ENCODE measurements at regions not wholly inside any gene's neighbourhood (a gene's known extent, or its start where the extent isn't known, plus 50 kb on each side); places are given as distances from the start of the nearest gene placed in this dataset.
"Not testable (repeated sequence)": the region's sequence is repeated elsewhere in the genome, so short reads cannot be mapped to it uniquely, and the experiment has no call there.

DNA sequence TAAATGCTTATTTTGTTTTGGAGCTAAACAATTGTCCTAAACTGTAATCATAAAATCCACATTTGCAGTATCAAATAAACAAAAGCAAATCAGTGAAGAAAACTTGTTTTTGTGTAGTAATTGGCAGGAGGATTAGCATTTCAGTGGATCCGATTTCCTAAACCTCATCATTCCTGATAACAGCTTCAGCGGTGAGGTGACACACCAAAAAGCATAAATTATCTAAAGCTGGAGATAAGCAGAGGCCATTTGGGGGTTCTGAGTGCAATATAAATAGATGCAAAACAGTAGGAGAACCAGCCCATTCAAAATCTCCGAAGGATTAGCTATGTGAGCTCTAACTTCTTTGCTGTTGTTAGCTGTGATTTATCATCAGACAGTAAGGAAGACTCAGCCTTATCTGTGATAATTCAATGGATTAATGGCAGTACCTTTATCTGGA, 235.8 kb downstream of the EPHA7 start:
- H3K9me3 ChIP-seq (ENCODE audit: control insufficient read depth, insufficient read depth, low read length) = no peaks in the 10 kb centered on the region
- H3K27ac ChIP-seq (ENCODE audit: low read depth, low read length) = no peak overlapping the region
- no peak overlapping the region for H3K4me3 ChIP-seq (ENCODE audit: low read depth, low read length)
- no peak for DNase-seq (ENCODE audit: low read depth, low spot score)
- TF ChIP-seq, protein P1, sequence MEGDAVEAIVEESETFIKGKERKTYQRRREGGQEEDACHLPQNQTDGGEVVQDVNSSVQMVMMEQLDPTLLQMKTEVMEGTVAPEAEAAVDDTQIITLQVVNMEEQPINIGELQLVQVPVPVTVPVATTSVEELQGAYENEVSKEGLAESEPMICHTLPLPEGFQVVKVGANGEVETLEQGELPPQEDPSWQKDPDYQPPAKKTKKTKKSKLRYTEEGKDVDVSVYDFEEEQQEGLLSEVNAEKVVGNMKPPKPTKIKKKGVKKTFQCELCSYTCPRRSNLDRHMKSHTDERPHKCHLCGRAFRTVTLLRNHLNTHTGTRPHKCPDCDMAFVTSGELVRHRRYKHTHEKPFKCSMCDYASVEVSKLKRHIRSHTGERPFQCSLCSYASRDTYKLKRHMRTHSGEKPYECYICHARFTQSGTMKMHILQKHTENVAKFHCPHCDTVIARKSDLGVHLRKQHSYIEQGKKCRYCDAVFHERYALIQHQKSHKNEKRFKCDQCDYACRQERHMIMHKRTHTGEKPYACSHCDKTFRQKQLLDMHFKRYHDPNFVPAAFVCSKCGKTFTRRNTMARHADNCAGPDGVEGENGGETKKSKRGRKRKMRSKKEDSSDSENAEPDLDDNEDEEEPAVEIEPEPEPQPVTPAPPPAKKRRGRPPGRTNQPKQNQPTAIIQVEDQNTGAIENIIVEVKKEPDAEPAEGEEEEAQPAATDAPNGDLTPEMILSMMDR (IDR thresholded peaks at IDR 0.05; ENCODE audit: low read depth, low read length) = no peak
- ChIA-PET CTCF (no interaction called here), POLR2A (no interaction called here)
- H3K27me3 ChIP-seq (ENCODE audit: control insufficient read depth, insufficient read depth, low read length) = no peaks in the 10 kb centered on the region

DNA sequence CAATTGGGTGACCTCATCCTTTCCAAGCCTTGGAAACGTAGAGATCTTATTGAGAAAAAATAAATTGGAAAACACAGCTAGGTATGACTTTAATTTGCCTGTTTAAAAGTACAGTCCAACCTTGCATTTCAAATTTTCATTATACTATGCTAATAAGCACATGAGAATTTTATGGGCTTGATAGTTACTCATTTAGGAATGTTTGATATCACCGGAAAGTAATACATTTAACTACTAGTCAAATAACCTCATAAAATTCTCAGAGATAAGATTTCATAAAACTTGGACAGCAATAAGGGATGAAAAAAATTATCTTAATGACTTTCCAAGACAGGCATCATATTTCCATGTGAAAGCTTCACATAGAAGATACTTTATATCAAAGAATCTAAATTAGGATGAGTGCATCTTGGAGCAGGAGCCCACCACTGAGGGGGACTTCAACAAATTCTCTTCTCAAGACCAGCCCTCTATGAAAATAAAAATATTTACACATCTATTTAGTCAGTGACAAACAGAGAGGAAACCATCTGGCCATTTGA, 236.3 kb downstream of the EPHA7 start:
- no peak overlapping the region for H3K27ac ChIP-seq (ENCODE audit: low read depth, low read length)
- no peaks in the 10 kb centered on the region for H3K9me3 ChIP-seq (ENCODE audit: control insufficient read depth, insufficient read depth, low read length)
- POLR2A ChIA-PET = no interaction called here
- CTCF ChIA-PET = no interaction called here
- H3K4me3 ChIP-seq (ENCODE audit: low read depth, low read length) = no peak overlapping the region
- TF ChIP-seq, protein P1 (IDR thresholded peaks at IDR 0.05; ENCODE audit: low read depth, low read length) = no peak
- H3K27me3 ChIP-seq (ENCODE audit: control insufficient read depth, insufficient read depth, low read length) = no peaks in the 10 kb centered on the region
- no peak for DNase-seq (ENCODE audit: low read depth, low spot score)

DNA sequence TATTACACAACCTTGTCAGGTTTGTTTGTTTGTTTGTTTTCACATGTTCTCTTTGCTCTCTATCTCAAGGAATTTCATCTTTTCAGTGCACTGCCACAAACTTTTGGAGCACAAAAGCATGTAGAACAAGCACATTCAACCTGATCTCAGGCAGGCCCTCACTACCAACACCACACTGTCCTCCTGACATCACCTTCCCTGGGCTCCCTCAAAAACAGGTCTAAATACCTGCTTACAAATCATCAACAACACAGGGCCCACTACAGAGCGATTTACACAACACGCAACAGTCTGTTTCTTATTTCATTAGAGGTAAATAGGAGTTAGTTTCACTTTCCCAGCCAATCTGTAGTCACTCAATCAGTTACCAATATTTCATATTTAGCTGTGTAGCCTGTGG, 241.4 kb downstream of the EPHA7 start:
- H3K27ac ChIP-seq (ENCODE audit: low read depth, low read length) = no peak overlapping the region
- no peak for DNase-seq (ENCODE audit: low read depth, low spot score)
- H3K4me3 ChIP-seq (ENCODE audit: low read depth, low read length) = no peak overlapping the region
- TF ChIP-seq, protein P1 (IDR thresholded peaks at IDR 0.05; ENCODE audit: low read depth, low read length) = no peak
- POLR2A ChIA-PET = no interaction called here
- no peaks in the 10 kb centered on the region for H3K9me3 ChIP-seq (ENCODE audit: control insufficient read depth, insufficient read depth, low read length)
- CTCF ChIA-PET = no interaction called here
- H3K27me3 ChIP-seq (ENCODE audit: control insufficient read depth, insufficient read depth, low read length) = no peaks in the 10 kb centered on the region

DNA sequence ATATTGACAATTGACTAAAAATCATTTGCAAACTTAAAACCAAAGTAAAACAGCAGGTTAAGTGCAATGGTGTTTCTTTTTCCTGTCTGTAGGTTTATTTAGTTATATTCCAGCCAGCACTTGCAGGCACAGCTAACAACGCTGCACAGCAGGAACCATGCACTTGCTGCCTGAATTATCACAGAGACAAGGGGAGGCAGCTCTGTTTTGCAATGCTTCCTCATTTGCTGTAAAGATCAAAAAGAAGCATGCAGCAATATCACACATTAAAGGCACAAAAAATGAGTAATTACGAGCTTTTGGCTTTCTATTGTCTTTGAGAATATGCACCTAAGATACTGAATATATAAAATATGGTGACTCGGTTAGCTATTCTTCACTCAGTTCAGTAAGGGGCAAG, 241.9 kb downstream of the EPHA7 start:
- Histone ChIP-seq H3K9me3 (ENCODE audit: control insufficient read depth, insufficient read depth, low read length) (no peaks in the 10 kb centered on the region), H3K27me3 (ENCODE audit: control insufficient read depth, insufficient read depth, low read length) (no peaks in the 10 kb centered on the region), H3K27ac (ENCODE audit: low read depth, low read length) (no peak overlapping the region), H3K4me3 (ENCODE audit: low read depth, low read length) (no peak overlapping the region)
- TF ChIP-seq, protein P1 (IDR thresholded peaks at IDR 0.05; ENCODE audit: low read depth, low read length) = no peak
- CTCF ChIA-PET = no interaction called here
- POLR2A ChIA-PET = no interaction called here
- DNase-seq (ENCODE audit: low read depth, low spot score) = no peak

DNA sequence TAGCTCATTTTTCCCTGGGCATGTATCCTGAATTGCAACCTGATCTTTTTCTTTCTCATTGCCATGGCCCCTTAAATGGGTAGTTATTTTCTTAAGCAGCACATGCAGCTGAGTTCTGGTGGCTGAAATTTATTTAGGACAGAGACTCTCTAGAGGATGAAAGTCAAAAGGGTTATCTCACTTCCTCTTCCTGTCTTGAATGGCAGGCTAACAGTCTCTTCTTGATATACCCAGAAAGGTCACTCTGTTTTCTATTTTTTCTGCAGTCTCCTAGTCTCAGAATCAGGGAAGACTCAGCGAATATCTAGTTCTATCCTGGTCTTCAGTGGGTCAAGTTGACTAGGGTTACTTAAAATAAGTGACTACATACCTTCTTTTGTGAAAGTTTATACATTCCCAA, 243.3 kb downstream of the EPHA7 start:
- H3K4me3 ChIP-seq (ENCODE audit: low read depth, low read length) = no peak overlapping the region

DNA sequence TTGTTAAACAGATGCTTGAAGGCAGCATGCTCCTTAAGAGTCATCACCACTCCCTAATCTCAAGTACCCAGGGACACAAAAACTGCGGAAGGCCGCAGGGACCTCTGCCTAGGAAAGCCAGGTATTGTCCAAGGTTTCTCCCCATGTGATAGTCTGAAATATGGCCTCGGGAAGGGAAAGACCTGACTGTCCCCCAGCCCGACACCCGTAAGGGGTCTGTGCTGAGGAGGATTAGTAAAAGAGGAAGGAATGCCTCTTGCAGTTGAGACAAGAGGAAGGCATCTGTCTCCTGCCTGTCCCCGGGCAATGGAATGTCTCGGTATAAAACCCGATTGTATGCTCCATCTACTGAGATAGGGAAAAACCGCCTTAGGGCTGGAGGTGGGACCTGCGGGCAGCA, 245.8 kb downstream of the EPHA7 start:
- H3K4me3 ChIP-seq (ENCODE audit: low read depth, low read length); H3K27ac ChIP-seq (ENCODE audit: low read depth, low read length); CTCF ChIA-PET; POLR2A ChIA-PET; H3K27me3 ChIP-seq (ENCODE audit: control insufficient read depth, insufficient read depth, low read length); DNase-seq (ENCODE audit: low read depth, low spot score); H3K9me3 ChIP-seq (ENCODE audit: control insufficient read depth, insufficient read depth, low read length): not testable (repeated sequence)

More for the DNA sequence above, 243.3 kb downstream of the EPHA7 start:
- POLR2A ChIA-PET = no interaction called here
- H3K27me3 ChIP-seq (ENCODE audit: control insufficient read depth, insufficient read depth, low read length) = no peaks in the 10 kb centered on the region
- DNase-seq (ENCODE audit: low read depth, low spot score) = no peak
- TF ChIP-seq, protein P1 (IDR thresholded peaks at IDR 0.05; ENCODE audit: low read depth, low read length) = no peak
- CTCF ChIA-PET = no interaction called here
- no peaks in the 10 kb centered on the region for H3K9me3 ChIP-seq (ENCODE audit: control insufficient read depth, insufficient read depth, low read length)
- H3K27ac ChIP-seq (ENCODE audit: low read depth, low read length) = no peak overlapping the region

All from AG04450 (cell line).